GM12872 (cell line): ENCODE measurements at regions not wholly inside any gene's neighbourhood (a gene's known extent, or its start where the extent isn't known, plus 50 kb on each side); places are given as distances from the start of the nearest gene placed in this dataset.

ENCODE experiments used
- TF ChIP-seq, protein P1 (sequence below): IDR thresholded peaks from 3 replicates; pipeline ENCODE4 v1.5.1; 2011; ENCODE audit warnings: low read depth, mild to moderate bottlenecking, low read length, moderate library complexity; ENCODE audit not compliant: insufficient read depth

DNA sequence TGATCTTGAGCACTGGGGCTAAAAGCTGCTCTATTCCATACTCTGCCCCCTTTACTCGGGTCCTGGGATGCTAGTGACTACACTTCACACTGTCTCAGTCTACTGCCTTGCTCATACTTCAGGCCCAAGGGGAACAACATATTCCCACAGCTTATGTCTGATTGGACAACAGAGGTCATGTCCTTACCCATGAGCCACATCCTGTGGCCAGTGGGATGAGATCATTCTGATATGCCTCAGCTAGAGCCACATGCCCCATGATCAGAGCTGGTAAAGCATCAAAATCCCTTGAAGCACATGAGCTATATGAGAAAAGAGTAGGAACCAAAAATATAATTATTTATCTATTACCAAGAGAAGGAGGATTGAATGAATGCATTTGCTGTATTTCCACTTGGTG, 290.1 kb upstream of the TSHZ3 start:
- TF ChIP-seq, protein P1, sequence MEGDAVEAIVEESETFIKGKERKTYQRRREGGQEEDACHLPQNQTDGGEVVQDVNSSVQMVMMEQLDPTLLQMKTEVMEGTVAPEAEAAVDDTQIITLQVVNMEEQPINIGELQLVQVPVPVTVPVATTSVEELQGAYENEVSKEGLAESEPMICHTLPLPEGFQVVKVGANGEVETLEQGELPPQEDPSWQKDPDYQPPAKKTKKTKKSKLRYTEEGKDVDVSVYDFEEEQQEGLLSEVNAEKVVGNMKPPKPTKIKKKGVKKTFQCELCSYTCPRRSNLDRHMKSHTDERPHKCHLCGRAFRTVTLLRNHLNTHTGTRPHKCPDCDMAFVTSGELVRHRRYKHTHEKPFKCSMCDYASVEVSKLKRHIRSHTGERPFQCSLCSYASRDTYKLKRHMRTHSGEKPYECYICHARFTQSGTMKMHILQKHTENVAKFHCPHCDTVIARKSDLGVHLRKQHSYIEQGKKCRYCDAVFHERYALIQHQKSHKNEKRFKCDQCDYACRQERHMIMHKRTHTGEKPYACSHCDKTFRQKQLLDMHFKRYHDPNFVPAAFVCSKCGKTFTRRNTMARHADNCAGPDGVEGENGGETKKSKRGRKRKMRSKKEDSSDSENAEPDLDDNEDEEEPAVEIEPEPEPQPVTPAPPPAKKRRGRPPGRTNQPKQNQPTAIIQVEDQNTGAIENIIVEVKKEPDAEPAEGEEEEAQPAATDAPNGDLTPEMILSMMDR, result no peak

DNA sequence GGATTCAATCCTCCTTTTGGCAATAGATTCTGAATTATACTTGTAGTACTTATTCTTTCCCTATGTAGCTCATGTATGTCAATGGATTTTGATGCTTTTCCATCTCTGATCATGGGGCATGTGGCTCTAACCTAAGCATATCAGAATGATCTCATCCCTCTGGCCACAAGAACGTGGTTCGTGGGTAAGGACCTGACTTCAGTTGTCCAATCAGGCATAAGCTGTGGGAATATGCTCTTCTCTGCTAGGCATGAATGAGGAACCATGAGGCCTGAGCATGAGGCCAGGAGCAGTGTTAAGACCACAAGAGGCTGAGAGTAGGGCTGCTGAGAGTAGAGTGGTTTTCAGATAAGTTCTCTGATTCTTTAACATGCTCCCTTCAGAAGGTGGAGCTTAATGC, 292.4 kb upstream of the TSHZ3 start:
- TF ChIP-seq, protein P1, result no peak

DNA sequence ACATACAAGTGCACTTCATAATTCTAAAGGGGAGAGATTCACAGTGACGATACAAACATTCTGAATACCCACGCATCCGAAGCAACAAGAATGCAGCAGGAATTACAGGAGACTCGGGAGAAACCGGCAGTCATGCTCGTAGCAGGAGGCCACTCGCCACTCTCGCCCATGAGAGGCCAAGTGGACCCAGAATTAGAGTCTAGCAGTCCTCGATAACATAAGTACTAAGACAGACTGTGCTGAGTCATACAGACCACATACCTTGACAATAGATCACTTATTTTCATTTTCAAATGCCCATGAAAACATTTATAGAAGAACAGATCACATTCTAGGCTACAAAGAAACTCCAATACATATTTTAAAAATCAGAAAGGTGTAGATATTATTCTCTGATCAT, 299.1 kb upstream of the TSHZ3 start:
- TF ChIP-seq, protein P1, result no peak

DNA sequence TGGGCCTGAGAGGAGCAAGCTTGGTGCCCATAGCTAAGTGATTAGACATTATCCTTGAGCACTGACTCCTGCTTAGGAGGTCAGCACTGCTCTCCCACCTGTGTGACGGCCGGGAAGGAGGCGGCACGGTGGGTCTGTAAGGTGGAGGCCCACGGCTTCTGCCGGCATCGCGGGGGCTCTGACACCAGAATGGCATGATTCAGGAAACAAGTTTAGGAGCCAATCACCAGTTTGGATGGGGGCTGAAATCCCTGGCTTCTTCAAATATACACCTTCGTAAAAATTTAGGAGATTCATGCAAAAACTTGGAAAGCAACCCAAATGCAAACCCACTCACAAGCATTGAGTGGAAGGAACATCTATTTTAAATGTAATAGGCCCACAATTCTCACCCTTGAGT, 307.3 kb upstream of the TSHZ3 start:
- TF ChIP-seq, protein P1, result no peak

DNA sequence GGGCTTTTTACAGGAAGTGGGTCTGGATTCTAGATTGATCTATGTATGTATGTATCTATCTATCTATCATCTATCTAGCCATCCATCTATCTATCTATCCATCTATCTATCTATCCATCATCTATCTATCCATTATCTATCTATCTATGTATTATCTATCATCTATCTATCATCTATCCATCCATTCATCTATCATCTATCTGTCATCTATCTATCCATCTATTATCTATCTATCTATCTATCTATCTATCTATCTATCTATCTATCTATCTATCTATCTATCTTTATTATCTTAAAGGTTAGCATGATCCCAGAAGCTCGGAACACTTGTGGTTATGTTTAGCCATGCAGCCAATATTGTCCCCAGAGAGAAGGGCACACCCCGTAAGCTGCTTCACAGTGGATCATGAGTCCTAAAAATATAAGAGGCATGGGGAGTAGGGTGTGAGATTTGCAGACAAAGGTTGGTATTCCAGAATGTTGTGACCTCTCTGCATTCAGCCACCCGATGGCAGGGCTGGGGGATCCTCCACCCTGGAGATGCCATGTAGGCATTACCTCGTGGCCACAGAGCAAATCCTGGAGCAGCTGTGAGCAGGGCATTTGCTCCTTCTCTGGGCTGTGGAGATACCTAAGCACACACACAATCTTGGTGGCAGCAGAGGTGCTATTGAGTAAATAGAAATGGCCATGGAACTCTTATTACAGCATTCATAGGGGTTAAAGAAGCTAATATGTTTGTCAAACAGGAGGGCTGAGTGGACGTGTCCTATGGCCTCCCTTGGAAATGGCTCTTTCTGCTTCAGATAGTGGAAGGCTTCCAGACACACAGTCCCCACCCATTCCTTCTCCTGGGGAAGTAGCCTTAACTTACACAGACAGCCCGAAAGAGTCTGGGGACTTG, 310.0 kb upstream of the TSHZ3 start:
- TF ChIP-seq, protein P1, result no peak

DNA sequence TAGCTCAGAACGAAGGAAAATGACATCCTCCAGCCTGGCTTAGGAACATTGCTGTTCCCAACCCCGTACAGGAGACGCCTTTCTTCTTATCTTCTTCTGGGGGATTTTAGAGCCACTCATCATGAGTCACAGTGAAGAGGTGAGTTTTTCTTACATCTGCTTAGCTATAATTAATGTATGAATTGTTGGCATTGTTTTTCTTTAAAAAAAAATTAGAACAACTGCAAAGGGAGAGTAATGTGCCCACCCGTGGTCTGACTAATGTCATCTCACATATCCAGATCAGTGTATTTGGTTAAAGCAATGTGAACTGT, 310.6 kb upstream of the TSHZ3 start:
- TF ChIP-seq, protein P1, result no peak

DNA sequence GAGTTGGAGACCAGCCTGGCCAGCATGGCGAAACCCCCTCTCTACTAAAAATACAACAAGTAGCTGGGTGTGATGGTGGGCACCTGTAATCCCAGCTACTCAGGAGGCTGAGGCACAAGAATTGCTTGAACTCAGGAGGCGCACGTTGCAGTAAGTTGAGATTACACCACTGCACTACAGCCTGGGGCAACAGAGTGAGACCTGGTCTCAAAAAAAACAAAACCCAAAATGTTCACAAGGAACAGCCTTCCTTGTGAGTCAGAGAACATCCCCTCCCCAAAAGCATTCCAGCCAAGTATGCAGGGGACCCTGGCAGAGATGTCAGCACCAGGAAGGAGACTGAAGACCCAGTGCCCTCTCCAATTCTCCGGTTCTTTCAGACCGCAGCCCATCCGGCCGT, 314.9 kb upstream of the TSHZ3 start:
- TF ChIP-seq, protein P1, result no peak
